NCI-H526 treated with DMSO at 0.1 percent for 48 hours (cell line): ENCODE measurements at regions not wholly inside any gene's neighbourhood (a gene's known extent, or its start where the extent isn't known, plus 50 kb on each side); places are given as distances from the start of the nearest gene placed in this dataset.
"Not testable (repeated sequence)": the region's sequence is repeated elsewhere in the genome, so short reads cannot be mapped to it uniquely, and the experiment has no call there.

Source experiments
- DNase-seq: peaks from one replicate; lab custom pipeline; 2025; lab: John Stamatoyannopoulos, UW

GRCh38 chr14:65966188-65966587 lies 520.0 kb upstream of the CCDC196 start:
- no peak for DNase-seq

DNA sequence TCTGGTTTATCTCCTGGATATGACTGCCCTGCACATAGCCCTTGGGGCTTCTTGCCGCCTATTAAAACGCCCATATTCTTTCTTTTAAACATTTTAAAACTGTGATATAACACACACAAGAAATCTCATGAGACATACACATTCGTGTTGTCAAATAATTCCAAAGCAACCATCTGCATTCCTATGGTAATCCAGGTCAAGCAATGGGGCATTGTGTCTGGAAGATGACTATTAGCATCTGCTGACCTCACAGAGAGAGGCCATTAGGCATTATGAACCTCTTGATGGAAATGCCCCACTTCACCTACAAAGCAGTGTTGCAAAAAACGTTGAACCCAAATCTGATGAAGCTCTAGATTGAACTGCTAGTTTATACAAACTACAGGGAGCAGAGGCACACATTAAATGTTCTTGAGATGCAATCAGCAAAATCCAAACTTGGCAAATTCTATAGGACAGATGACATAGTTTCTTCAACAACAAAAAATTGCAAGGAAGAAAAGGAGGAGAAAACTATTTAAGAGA lies 513.8 kb upstream of the CCDC196 start:
- no peak for DNase-seq

DNA sequence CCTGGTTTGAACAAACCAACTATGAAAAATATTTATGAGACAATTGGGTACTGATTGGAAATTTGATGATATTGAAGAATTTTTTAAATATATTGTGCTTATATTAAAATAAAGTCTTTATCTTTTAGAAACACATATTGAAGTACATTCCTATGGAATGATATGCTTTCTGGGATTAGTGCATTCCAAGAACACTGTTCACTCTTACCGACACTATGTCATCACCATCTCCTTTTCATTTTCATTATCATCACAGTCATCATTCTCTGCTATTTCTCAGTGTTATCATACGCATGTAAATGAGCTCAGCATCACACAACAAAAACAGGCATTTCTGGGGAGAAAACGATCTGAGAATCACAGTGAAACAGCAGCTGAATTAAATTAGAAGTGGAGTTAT lies 513.3 kb upstream of the CCDC196 start:
- DNase-seq, result no peak

- DNase-seq, result no peak
Measured at GRCh38 chr14:65975865-65976264, 510.3 kb upstream of the CCDC196 start.

DNA sequence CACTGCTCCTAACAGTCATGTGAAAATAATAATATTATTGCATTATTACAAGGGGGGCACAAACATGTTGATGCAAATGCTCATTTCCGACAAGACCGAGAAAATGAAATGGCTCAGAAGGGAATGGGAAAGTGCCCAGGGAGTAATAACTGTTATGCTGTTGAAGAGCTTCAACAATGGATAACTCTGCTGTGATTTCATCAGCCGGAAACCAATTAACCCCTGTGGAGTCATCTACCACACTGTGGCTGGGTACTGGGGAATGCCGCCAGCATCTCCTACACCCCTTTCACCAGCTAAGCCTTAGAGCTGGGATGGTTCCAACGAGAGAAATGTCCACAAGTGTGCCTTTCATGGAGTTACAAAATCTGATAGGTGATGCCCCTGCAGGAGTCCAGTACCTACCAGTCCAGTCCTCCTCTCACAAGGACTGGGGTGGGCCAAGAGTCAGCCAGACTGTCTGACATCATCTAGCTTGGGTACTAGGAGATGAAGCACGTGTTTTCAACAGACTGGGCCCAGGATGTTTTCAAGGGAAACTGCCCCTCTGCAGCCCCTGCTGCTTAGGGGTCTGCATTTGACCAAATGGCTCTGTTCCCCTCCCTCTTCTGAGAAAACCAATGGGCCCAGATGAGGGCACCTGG lies 509.3 kb upstream of the CCDC196 start:
- DNase-seq, result no peak

DNA sequence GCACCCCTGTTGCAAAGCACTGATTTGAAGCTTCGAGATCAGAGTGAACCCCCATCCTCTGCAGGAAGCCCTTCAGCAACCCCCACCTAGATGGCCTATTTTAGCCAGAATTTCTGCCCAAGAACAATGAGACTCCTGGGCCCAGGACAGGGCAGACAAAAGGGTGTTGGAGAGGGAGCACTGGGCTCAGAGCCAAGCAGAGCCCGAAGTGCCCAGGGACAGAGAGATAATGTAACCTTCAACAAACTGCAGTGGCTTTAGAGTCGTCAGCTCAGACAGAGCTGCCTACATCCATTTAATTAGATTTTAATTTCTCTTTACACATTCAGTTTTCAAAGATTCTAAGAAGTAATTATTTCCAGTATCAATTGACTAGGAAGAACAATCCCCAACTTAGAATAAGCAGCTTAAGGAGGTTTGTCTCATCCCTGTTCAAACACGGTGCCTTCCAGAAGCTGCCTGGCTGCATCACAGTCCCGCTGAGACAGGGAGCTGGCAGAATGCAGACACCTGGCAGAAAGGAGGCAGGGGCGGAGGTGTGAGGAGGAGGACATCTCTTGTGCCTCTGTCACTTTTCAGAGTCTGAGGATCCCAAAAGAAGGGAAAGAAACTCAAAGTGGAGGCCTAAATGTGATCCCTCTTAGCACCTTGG lies 504.9 kb upstream of the CCDC196 start:
- DNase-seq, result no peak

- DNase-seq, result no peak
Measured at GRCh38 chr14:65986041-65986440, 500.1 kb upstream of the CCDC196 start.

DNA sequence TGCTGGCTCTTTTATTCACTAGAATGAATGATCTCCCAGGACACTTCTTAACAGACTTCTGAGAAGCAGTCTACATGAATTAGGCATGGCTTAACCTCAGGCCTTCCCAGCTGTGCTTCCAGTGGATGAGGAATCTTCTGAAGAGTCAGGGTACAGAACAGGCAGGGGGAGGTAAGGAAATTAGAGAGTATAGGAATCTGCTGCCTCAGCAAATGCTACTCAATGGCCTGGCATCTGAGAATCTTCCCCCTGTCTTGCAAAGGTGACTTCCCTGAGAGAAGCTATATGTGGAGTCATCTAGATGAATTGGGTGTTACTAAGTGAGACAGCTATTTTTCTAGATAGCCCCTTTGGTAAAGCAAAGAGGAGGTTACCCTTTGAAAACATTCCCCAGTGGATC lies 496.2 kb upstream of the CCDC196 start:
- DNase-seq, result no peak

DNA sequence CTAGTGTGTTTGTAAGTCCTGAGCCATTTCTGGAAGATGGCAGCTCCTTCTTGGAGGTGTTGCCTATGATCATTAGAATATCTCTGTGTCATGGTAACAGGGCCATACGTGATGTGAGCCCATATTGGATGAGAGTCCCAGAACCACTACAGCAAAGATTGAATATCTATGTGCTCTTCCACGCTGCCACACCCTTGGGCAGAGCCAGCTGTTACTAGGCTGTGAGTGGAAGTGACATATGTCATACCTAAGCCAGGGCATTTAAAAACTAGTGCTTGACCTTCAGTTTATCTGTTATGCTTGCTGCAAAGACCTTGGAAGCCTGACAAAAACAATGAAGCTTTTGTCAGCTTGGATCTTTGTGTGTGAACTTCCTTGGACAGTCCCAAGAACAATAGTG lies 495.1 kb upstream of the CCDC196 start:
- no peak for DNase-seq

- DNase-seq, result not testable (repeated sequence)
Measured at GRCh38 chr14:65991935-65992334, 494.2 kb upstream of the CCDC196 start.

DNA sequence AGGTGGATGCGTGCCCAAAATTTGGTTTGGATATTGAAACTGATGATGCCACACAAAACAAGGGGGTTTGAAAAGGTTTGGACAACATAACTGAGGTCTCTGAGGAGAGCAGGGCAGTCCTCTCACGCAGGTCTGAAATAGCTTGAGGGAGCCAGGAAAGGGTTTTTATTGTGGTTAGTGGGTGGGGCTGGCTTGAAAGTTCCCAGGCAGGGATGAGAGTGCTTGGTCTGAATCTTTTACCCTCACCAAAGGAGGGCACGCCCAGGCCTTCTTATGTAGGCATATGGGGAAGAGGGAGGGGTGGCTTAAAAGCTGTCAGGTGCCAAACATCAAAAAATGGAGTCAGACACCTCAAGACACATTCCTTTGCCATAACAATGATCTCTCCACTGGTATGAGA lies 493.1 kb upstream of the CCDC196 start:
- no peak for DNase-seq

- no peak for DNase-seq
Measured at GRCh38 chr14:65993996-65994395, 492.2 kb upstream of the CCDC196 start.

DNA sequence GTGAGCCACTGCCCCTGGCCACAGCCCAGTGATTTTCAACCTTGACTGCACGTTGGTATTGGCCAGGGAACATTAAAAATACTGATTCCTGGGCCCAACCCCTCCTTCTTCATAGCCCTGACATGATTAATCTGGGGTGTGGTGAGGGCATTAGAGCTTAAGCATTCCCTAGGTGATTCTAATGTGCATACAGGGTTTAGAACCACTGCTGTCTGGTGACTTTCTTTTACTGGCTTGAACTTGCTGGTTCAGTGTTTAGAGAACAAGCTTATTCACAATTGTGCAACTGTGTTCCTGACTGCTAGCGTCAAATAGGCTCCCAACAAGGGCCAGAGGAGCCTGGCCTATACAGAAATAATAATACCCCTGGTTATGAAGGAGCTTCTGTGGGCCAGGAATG lies 488.8 kb upstream of the CCDC196 start:
- no peak for DNase-seq

DNA sequence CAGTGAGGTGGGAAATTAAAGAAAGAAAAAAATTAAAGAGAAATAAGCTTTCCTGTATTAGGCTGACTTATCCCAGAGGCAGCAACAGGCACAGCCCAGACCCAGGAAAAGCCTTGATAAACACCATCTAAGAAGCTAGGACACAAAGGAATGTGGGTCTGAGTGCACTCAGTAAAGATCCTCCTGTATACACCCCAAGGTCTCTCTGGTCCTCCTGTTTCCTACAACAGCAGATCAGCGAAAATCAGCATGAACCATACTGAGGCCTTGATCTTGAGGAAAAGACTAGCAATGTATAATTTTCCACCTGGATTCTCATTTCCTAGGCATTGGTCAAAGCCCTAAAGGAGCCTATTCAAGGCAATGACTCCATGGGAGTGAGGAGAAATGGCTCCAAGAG lies 486.3 kb upstream of the CCDC196 start:
- no peak for DNase-seq

DNA sequence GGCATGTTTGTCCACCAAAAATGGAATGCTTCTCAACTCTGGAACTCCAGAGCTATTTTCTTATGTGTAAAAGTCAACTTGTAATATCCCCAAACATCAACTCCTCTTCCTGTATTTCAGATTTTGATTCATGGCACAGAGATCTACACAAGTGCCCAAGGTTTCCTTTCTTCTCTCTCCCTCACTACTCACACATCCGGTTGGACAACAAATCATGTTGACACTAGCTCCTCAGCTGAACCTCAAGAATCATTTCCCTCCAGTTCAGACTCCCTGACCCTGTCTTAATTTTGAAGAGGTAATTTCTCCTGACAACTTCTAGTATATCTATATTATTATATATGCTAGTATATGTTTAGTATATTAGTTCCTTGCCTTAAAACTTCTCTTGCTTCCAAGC lies 485.4 kb upstream of the CCDC196 start:
- no peak for DNase-seq

- DNase-seq, result no peak
Measured at GRCh38 chr14:66001356-66001755, 484.8 kb upstream of the CCDC196 start.

DNA sequence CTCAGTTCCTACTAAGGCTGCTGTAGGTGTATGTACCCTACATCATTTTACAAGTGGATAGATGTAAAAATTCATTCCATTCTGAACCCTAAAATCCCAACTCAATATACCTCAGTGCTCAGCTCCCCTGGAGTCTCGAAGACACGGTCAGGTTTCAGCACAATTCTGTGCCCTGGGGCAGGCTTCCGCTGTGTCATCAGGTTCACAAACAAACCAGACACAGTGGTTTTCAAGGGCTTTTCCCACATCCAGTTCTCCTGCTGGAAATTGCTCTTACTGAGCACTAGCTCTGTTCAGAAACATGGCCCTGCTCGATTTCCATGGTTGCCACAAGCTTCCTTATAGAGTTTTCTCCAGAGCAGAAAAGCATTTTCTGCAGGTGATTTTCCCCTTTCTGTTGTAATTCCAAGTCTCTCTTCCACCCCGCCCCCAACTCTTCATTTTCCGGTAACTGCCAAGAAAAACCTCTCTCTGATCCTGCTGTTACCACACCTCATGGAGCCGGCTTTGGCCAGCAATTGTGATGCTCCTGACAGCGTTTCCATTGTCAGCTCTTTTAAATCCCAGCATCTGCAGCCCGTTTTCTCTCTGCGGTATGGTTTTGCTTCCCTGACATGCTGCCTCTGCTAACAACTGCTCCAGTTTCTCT lies 483.0 kb upstream of the CCDC196 start:
- DNase-seq, result no peak

- no peak for DNase-seq
Measured at GRCh38 chr14:66005900-66006434, 480.2 kb upstream of the CCDC196 start.

- no peak for DNase-seq
Measured at GRCh38 chr14:66008631-66009030, 477.5 kb upstream of the CCDC196 start.

DNA sequence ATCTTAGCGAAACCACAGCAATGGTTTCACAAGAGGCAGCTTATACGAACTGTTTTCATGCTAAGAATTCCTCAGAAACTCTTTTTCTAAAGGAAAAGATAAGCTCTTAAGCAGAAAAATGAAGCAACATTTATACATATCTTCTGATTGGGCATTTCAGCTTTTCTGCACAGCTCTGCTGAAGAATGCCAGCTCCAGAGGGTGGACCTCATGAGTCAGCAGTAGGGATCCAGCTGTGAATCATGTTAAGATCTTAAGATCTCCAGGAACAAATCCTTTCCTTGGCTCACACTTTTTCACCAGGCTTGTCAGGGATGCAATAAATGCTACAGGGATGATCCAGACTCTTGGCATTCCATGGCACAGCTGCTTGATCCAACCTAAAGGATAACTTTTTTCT lies 477.1 kb upstream of the CCDC196 start:
- no peak for DNase-seq

GRCh38 chr14:66010695-66011094 lies 475.5 kb upstream of the CCDC196 start:
- DNase-seq, result no peak

GRCh38 chr14:66011855-66012254 lies 474.3 kb upstream of the CCDC196 start:
- DNase-seq, result no peak

DNA sequence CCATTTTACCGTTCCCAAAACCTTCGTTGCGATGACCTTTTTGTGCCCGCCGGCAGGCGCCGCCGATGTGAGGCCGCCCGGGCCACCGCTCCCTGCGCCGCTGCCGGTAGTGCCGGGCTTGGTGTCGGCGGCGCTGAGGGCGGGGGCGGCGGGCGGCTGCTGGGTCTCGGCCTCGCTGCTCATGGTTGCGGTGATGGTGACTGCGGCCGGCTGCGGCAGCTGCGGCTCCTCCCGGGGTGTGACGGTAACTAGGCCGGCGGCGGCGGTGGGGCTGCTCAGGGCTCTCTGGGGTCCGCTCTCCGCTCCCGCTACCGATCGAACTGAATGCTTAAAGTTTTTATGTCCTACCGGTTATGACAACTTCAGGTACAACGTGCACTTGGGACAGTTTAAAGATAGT lies 472.6 kb upstream of the CCDC196 start:
- not testable (repeated sequence) for DNase-seq
